ACHN (cell line): ENCODE measurements at regions not wholly inside any gene's neighbourhood (a gene's known extent, or its start where the extent isn't known, plus 50 kb on each side); places are given as distances from the start of the nearest gene placed in this dataset.
A peak's percentile ranks its signal among the peaks of the same experiment; 100 is the strongest.
"Not testable (repeated sequence)": the region's sequence is repeated elsewhere in the genome, so short reads cannot be mapped to it uniquely, and the experiment has no call there.

ENCODE experiments used
- DNase-seq: peaks from one replicate; pipeline ENCODE4 v3.0.0-alpha.2; 2015
- in situ Hi-C: cut with HindIII; loops from 2 replicates; pipeline ENCODE4 v1.10.0; 2017; ENCODE audit warnings: low sequenced_read_pairs, low pct_ligation_motif_present, low pct_unique_long_range_greater_than_20kb

DNA sequence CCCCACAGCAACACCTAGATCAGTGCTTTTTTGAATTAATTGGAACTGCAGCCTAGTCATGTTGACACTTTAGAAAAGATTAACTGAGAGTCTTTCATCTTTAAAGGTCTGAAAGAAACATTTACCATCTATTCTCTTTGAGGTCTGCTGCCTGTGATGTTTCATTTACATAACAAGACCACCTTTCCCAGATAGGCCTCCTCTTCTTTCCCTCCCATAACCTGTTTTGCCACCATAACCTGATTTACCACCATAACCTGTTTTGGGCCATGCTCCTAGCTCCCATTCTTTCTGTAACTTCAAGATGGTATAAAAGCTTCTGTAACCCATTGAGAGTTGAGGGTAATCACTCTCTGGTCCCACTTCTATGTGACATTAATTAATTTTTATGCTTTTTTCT is 320.8 kb downstream of the PCDH20 start:
- no peak for DNase-seq
- in situ Hi-C loops, result no loop called here

DNA sequence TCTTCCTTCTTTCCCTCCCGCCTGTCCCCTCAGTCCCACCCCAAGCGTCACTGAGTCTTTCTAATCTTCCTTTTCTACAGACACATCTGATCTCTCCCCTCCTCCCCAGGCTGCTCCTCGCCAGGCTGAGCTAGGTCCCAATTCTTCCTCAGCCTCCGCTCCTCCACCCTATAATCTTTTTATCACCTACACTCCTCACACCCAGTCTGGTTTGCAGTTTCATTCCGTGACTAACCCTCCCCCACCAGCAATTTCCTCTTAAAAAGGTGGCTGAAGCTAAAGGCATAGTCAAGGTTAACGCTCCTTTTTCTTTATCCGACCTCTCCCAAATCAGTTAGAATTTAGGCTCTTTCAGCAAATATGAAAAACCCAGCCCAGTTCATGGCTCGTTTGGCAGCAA is 325.8 kb downstream of the PCDH20 start:
- DNase-seq, in situ Hi-C loops: not testable (repeated sequence)

DNA sequence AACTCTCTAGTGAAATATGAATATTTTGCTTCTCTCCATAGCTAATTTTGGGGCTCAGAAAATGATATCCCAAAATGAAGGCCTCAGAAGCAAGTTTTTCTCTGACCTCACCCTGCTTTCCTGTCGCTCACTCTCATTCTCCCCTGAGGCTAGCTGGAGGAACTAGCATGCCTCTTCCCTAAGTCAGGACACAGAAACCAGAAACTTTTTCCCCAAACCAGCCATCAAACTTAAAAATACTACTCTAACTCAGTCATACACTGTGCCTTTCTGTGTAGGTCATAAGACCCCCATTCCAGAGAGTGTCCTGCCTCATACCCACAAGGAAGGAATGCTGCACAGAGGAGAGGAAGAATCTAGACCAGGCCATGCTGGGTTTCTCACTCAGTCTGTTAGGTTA is 329.6 kb downstream of the PCDH20 start:
- DNase-seq, result no peak

DNA sequence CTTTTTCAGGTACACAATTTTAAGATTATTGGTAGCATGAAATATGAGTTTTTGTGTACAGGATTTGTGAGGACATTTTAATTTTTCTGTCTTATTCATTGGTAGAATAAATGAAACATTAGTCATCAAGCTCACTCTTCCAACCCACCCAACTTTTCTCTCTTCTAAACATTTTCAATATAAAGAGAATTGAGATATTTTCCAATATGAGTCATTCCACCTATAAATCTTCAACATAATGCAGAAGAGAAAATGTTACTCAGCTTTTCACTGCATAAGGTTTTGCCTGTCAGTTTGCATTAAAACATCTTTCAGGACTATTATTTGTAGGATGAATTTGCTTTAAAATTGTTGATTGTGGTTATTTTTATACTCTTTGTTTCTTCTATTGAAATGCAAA is 330.7 kb downstream of the PCDH20 start:
- in situ Hi-C loops, result no loop called here
- no peak for DNase-seq

More for the DNA sequence above, 329.6 kb downstream of the PCDH20 start:
- in situ Hi-C loops, result no loop called here

DNA sequence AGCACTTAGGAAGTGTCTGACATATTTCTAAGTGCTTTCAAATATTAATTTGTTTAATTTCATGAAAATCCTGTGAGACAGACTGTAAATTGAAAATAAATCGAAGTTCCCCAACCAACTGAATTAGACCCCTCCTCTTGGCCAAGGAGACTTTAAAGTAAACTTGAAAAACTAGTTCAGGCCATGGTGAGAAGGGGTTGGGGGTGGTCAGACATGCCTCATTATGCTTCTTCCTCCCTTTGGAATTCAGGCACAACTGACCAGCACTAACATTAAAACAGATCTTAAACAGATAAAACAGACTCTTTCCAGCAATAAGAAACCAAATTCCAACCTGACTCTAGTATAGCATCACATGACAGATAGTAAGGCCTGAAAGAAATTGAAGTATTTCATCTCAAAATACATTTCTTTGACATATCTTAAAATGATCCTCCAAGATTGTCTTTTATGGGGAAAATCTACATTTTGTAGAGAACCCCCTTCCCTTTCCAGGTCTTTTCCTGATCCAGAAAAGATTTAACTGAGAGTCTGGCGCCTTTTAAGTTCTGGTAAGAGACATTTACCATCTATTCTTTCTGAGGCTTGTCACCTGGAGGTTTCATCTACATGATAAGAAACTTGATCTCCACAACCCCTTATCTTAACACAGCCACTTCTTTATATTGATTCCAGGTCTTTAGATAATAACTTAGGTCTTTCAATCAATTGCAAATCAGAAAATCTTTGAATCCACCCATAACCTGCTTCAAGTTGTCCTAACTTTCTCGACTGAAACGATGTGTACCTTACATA is 336.5 kb downstream of the PCDH20 start:
- in situ Hi-C loops, result no loop called here
- no peak for DNase-seq

DNA sequence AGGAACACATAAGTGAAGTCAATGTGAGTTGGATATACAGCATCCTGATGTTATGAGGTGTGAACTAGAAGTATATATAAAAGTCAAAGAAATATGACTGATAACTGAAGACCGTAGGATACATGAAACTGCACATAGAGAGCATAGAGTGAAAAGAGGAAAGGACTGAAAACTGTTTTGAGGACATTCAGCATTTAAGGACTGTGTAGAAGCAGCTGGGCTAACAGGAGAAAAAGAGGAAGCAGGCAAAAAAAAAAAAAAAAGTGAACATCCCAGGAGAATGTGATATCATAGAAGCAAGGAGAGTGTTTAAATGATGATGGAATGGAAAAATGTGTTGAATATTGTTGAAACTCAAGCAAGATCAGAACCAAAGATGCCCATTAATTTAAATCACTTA is 363.5 kb downstream of the PCDH20 start:
- DNase-seq, result no peak
- in situ Hi-C loops, result no loop called here

DNA sequence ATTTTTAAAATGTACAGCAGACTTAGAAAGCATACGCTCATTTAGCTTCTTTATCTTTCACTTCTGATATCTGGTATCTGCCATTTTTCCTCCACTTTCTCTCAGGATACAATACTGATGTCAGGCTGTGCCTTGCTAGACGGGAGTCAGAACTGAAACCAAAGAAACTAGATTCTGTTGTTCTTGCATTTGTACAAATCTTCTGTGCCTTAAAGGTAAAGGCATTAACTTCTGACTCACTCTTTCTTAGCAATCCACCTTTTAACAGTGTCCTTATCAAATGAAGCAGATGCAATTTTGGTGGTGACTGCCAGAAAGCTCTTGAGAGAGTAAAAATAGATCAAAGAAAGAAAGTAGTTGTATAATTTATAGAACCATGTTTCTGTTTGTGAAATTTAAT is 370.4 kb downstream of the PCDH20 start:
- DNase-seq, result no peak
- in situ Hi-C loops, result no loop called here

DNA sequence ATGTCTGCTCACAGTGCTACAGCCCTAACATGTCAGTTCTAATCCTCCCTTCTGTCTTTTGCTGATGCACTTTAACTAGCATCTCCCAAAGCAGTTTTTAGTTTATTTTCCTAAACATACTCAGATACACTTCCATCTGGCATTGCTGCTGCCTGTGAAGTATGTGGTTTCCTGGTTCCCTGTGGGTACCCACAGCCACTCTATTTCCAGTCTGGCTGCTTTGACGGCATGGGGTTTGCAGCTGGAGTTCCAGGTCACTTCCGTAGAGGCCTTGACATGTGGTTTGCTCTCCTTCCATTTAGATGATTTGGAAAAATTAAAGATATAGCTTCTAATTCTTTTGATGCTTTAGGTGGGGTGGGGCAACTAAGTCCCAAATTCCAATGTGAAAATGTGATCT is 375.5 kb downstream of the PCDH20 start:
- DNase-seq, result no peak
- in situ Hi-C loops, result no loop called here

DNA sequence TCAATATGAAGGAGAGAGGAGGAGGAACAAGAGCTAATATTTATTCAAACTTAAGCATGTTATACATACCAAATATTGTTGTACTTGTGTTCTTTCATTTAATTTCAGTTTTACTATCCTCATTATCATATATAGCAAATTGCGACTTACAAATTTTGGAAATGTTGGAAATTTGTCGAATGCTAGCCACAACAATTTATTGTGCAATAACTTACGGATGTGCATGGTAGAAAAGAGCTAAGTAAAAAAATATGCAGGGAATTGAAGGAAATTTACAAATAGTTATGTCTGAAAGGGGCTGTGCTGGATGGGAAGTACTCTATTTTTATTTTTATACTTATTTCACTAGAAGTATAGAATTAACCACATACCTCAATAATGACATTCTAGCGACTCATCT is 376.3 kb downstream of the PCDH20 start:
- DNase-seq, result no peak
- in situ Hi-C loops, result no loop called here

DNA sequence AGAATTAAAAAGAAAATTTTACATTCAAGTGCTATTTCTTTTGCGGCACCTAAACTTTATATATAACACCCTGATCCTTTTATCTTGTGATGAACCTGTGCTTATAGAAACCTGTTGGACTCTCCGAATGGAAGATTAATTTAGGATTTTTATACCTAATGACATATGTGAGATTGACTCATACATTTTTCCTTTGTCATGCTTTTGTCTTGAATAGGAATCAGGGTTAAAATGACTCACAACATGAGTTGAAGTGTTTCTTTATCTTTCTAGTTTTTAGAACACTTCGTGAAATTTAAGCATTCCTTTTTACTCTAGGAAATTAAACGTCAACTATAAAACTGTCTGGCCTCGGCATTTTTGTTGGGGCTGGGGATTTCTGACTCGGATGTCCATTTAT is 378.9 kb downstream of the PCDH20 start:
- in situ Hi-C loops, result no loop called here
- DNase-seq, result no peak

DNA sequence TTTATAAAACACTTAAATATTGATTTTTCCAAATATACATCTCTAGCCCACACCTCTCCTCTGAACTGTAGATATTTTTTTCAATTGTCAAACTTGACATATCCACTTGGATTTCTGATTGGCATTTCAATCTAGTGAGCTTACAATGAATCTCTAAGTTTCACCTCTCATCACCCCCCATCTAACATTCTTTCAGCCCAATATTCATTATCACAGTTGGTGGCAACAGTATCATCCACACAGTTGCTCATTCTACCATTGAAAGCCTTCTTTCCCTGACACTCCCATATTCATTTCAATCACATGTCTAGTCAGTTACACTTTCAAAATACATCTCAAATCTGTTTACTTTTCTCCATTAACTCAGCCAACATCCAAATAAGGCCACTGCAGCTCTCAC is 385.2 kb downstream of the PCDH20 start:
- in situ Hi-C loops, result no loop called here
- DNase-seq, result no peak

DNA sequence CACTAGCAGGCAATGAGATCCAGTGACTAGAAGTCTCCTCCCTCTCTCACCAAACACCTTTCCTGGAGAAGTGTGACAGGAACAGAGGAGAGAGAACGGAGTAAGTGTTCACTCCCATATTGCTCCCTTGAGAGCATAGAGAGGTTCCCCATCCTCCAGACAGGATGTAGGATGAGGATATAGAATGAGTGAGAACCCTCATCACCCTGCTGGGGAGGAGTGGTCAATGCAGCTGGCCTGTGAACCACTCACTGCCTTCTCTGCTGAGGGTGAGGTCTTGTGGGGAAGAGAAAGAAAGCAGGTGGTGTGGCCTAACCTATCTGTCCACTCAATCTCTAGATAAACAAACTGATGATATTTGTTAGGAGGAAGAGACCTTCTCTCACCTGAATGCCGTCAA is 386.6 kb downstream of the PCDH20 start:
- DNase-seq, result no peak
- in situ Hi-C loops, result no loop called here

DNA sequence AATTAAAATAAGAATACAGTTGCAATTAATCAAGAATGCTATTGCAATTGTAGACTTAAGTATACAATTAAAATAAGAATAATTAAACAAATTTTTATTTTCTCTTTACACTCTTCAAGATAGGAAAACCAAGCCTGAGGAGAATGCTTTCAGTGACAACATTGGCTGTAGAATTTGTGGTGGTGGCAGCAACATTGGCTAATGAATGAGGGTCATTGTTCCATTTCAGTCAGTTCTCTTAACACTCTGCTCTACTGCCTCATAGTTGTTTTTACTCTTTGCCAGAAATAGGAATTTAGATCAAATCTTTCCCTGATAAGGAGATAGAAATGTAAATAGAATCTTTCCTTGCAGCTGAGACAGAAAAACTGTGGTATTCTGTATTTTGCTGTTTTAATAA is 391.6 kb downstream of the PCDH20 start:
- in situ Hi-C loops, result no loop called here
- no peak for DNase-seq

DNA sequence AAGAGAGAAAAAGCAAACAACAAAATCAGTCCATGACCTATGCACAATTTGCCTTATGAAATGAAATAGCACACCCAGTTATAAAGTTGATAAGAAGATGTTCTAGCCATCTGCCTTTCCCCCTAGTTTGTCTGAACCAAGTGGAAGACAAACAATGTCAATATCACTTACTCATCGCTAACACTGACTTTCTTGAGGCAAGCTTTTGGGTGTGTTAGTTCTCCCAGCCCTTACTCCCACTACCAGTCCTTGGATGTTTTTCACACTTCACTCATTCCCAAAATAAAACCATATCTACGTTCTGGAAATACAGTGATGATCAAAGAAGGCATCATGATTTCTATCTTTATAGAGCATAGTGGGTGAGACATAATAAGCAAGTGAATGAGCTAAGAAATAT is 393.8 kb downstream of the PCDH20 start:
- in situ Hi-C loops, result no loop called here
- no peak for DNase-seq

DNA sequence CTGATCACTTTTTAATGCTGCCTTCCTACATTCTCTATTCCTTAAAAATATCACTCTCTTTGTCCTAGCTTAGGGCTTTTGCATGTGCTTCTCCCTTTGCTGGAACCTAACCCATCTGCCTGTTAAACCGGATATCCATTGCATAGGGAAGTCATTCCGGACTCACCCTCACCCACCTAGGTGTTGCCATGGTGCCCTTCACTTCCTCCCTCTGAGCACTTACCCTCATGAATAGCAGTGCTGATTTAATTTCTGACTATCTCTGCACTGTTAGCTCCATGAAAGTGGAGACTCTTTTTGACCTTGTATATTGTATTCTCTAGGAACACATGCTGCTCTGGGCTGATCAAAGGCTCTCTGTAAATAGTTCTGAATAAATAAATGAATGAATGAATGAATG is 401.9 kb downstream of the PCDH20 start:
- no peak for DNase-seq
- in situ Hi-C loops, result no loop called here

DNA sequence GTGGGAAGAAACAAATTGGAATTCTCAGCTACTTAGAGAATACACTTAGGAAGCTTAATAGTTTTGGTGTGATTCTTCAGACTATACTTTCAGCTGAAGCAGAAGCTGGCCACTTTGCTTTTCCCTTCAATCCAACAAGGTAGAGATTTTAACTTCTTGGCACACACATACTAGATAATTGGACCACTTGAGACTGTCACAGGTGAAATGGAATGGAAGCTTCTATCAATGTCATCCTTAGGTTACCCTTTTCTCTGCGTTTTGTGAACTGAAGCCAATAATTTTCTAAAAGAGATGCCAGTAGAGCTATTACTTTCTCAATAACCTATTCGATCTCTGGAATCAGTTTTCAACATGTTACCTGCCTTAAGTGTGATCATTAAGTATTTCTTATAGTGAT is 405.3 kb downstream of the PCDH20 start:
- DNase-seq, result no peak
- in situ Hi-C loops, result no loop called here

DNA sequence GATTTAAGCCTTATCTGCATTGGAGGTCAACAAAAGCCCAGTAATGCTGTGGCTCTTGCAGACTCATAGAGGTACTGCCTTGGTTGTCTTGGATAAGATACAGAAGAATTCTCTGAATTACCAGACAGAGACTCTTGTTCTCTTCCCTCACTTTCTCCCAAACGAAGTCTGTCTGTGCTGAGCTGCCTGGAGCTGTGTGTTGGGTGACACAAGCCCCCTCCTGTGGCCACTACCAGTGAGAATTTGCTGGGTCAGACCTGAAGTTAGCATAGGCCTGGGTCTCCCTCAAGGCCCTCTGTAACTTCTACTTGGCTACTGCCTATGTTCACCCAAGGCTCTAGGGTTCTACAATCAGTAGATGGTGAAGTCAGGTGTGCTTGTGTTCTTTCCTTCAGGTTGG is 413.0 kb downstream of the PCDH20 start:
- in situ Hi-C loops, result no loop called here
- no peak for DNase-seq

DNA sequence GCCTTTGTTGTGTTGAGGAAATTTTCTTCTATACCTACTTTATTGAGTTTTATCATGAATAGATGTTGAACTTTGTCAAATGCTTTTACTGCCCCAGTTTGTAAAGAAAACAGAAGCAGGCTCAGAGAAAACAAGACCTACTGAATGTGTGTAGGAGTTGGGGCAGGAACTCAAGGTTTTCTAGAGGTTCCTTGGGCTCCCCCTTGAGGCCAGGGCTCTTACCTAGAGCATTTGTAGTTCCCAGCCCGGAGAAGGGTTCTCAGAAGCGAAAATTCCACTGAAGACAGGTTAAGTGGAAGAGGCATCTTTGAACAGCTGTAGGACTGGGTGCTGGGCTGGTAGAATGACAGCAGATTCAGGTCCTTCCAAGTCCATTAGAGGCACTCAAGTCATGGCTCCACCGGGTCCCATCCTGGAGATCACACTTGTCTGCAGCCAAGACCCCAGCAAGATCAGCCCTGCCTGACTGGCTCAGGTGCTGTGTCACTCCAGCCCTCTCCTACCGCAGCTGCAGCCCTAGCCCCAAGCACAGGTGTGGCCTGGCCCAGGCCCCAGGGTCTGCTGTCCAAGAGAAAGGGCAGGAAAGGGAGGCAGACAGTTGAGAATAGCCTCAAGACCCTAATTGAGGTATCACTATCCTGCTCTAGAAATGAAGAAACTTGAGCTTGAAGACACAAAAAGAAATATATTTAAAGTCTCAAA is 425.5 kb downstream of the PCDH20 start:
- peak; percentile 4 for DNase-seq
- in situ Hi-C loops, result no loop called here

DNA sequence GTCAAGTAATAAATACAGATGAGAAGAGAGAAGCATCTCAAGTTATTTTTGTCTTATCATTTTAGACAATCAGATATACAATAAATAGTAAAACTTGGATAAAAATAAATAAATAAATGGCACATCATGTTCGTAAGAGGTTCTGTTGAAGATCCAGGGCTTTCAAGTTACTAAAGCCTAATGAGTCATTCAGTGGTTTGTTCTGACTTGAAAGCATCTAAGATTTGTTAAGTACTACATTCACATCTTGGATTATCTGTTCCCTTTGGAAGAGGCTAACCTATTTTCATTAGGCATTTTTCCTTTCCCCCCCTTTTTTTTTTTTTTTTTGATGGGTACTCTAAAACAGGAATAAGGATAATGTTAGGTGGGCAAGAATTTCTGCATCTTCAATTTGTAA is 429.3 kb downstream of the PCDH20 start:
- no peak for DNase-seq
- in situ Hi-C loops, result no loop called here

DNA sequence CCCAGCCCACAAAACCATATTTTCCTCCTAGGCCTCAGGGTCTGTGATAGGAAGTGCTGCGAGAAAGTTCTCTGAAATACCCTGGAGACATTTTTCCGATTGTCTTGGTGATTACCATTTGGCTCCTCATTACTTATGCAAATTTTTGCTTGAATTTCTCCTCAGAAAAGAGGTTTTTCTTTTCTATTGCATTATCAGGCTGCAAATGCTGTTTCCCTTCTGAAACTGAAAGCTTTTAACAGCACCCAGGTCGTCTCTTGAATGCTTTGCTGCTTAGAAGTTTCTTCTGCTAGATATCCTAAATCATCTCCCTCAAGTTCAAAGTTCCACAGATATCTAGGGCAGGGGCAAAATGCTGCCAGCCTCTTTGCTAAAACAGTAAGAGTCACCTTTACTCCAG is 434.2 kb downstream of the PCDH20 start:
- in situ Hi-C loops, result no loop called here
- DNase-seq, result no peak
